ENCODE measurements at regions not wholly inside any gene's neighbourhood (a gene's known extent, or its start where the extent isn't known, plus 50 kb on each side); places are given as distances from the start of the nearest gene placed in this dataset.

DNA sequence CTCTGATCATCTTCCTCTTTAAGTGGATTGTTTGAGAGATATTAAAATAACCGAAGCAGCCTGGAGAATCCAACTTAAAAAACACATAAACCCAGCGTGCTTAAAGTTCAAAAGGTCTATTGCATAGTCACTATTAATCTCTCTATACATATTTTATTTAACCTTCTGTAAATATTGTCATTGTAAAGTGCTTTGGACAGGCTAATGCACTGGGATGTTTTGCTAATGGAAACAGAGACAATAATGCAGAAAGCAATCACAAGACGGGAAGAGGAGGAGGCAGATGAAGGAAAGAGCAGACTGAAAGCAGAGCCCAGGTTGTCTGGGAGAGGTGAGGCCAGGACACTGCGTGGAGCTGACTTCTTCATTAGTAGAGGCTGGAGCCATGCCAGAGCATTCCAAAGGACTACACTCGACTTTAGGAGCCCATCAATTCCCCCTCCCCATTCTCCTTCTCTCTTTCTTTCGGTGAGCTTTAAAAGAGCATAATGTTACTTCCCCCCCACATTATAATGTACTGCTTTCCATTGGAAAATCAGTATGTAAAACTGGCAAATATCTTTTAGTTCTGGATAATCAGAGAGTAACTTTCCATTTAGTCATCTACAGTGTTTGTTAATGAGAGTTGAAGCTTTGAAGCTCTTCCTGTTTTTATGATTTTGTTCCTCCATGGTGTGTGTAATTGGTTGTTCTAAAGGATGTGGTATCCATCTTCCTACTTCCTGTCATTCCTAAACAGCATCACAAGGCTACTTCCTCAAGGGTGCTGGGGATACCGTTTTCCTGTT, 307.3 kb upstream of the MPDZ start:
- TF ChIP-seq, protein P1, sequence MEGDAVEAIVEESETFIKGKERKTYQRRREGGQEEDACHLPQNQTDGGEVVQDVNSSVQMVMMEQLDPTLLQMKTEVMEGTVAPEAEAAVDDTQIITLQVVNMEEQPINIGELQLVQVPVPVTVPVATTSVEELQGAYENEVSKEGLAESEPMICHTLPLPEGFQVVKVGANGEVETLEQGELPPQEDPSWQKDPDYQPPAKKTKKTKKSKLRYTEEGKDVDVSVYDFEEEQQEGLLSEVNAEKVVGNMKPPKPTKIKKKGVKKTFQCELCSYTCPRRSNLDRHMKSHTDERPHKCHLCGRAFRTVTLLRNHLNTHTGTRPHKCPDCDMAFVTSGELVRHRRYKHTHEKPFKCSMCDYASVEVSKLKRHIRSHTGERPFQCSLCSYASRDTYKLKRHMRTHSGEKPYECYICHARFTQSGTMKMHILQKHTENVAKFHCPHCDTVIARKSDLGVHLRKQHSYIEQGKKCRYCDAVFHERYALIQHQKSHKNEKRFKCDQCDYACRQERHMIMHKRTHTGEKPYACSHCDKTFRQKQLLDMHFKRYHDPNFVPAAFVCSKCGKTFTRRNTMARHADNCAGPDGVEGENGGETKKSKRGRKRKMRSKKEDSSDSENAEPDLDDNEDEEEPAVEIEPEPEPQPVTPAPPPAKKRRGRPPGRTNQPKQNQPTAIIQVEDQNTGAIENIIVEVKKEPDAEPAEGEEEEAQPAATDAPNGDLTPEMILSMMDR (IDR thresholded peaks at IDR 0.05), result no peak
- no peak for TF ChIP-seq POLR2A (IDR thresholded peaks at IDR 0.05; ENCODE audit: low read depth)
- no peak for TF ChIP-seq EP300 (IDR thresholded peaks at IDR 0.05)
- TF ChIP-seq POLR2AphosphoS5 (IDR thresholded peaks at IDR 0.05), result no peak

All from esophagus muscularis mucosa (tissue), 4 donors.